CD4-positive, alpha-beta T cell treated with Interleukin-10 for 1 hour (primary cell): ENCODE measurements at regions not wholly inside any gene's neighbourhood (a gene's known extent, or its start where the extent isn't known, plus 50 kb on each side); places are given as distances from the start of the nearest gene placed in this dataset.

Experiments used
- DNase-seq: peaks from one replicate; pipeline ENCODE4 v3.0.0-alpha.2; 2020

DNA sequence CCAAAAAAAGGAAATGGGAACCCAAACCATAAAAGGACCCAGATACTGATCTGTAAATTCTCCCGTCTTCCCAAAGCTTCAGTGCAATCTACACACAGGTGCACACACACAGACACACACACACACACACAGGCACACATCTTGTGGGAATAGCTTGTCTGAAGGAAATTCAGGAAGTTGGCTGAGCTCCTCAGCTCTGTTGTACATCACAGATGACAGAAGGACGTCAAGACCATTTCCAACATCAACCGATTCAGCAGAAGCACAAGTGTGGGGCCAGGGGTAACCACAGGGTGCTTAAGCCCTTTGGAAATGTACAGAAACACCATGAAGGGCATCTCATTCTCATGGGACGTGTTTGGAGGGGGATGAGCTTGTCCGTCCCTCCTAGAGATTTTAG, 498.1 kb upstream of the PSMD7 start:
- no peak for DNase-seq

DNA sequence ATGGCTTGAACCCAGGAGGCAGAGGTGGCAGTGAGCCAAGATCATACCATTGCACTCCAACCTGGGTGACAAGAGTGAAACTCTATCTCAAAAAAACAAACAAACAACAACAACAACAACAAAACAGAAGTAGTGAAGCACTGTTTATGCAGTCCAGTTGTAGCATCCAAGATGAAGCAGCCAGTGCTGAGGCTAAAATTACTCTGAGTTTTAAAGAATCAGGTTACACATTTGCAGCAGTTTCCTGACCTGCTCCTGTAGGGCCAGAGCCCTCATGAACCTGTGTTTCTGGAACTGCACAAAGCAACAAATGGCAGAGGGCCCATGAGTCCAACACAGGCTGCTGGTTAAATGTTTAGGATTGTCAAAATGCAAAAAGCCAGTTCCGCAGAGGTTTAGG, 499.5 kb upstream of the PSMD7 start:
- no peak for DNase-seq

DNA sequence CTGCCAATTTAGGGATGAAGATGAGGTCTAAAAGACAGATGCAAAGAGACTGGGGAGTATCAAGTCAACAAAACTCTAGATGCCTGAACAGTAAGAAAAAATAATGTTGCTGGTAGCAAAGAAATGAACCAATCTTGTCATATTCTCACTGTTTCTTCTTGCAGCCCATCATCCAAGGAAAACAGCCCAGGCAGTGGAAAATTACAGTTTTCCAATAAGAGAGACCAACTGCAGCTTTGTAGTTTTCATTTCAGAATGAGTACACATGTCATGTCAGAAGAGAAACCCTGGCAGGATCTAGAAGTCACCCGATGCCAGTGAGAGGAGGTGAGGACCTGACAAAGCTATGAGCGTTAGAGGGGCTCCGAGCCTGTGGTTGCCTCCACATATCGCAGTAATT, 500.4 kb upstream of the PSMD7 start:
- no peak for DNase-seq

DNA sequence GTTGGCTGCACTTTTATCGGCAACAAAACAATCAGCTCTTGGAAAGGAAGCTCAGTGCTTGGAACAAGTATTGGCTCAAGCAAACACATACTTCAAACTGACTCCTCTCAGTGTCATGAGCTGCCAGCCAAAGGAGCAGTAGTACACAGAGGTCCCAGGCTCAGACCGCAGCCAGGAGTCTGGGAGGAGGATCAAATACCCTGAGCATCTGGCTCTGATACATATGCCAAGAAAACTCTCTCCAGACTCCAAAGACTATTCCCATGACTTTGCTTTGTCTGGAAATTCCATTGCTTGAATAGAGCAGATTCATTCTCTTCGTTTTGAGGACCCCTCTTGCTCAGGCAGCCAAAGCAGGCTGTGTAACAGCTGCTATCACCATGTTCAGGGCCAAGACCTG, 501.6 kb upstream of the PSMD7 start:
- no peak for DNase-seq

DNA sequence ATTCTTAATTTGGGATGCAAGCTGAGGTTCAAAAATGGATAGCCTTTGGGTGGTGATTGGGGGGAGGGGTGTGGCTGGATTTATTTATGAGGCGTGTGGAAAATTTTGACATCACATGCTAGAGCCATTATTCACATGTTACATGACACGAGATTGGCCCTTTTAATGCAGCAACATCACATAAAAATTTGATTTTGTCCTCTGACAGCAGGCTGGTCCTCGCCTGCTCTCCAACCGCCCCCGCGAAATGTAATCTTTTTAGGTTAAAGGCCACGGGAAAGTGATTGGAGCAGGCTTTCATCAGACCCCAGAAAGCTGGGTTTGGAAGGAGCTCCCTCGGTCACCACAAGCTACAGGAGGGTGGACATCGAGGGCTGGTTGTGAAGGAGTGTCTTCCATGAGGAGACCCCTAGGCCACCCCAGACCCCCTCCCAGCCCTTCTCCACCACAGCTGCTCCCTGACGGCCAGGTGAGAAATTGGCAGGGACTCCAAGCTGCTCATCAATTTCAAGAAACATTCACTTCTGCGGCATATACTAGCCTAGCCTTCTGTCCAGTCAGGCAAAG, 502.7 kb upstream of the PSMD7 start:
- no peak for DNase-seq

DNA sequence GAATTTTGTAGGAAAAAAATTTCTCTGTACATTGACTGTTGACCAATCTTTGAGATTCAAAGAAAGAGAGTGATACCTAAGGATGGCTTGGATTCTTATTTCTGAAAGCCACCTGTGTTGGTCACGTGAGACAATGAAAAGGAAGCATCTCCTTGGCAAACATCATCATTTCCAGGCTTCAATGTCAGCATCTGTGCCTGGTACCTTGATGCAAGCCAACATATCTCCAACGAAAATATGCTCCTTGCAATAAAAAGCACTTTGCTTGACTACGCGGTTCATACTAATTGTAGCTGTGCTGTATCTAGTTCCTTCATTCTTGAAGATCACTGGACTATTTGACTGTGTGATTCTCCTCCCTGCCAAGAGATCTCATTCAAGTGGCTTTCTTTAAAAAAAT, 503.4 kb upstream of the PSMD7 start:
- DNase-seq: no peak

DNA sequence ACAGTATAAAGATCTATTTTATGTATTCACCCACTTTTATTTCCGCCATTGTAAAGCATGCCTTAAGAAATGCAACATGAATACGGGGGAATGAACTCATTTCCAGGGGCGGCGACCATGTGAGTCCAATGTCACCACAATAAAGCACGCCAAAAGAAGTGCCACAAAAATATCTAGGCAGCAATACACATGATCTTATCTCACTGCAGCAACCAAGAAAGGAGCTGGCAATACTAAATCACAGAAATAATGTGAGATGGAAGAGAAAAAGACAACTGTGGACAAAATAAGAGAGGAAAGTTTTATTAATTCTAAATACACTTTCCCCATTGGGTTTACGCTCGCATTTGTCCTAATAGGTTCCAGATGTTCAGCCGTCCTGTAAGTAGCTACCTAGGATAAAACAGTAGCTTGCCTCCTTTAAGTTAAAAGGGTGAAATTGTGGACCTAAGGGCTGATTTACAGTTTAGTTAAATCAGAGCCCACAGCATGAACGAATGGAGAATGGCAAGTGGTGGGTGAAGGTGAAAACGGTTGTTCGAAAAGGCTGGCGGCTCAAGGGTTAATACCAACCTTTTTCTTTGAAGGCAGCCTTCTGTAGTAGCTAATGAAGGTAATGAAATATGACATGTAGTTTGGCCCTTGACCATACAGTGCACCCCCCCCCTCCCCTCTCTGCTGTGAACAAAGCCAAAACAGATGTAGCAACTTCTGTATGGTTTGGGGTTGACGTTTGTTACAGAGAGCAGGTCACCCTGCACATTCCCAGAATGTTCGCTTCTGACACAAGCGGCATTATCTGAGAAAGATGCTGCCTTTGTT, 504.2 kb upstream of the PSMD7 start:
- no peak for DNase-seq

DNA sequence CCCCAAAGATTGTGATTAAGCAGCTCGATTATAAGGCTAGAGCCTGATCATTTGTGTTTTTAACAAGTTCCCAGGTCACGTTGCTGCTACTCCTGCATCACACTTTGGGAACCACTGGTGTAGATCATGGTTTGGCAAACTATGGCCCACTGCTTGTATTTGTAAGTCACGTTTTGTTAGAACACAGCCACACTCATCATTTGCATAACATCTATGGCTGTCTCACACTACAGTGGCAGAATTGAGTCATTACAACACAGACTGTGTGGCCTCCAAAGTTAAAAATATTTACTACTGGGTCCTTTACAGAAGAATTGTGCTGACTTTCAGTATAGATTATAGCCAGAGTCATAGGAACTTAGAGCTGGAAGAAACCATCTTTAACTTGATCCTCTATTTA, 515.3 kb upstream of the PSMD7 start:
- DNase-seq: no peak

DNA sequence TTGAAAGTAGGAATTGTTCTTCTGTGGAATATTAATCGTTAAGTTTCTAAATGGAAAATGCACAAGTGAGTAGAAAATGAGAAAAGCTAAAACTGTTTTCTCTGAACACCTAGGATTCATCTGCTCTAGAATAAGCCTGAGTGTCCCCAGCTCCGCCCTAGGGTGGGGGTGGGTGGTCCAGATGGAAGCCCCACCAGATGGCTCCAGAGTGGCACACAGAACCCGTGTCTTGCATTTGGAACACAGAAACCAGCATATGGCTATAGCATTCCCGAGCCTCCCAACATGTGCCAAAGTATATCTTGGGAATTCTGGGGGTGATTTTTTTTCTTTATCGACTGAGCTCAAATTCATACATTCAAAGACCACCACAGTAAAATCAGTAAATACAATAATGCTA, 517.7 kb upstream of the PSMD7 start:
- DNase-seq: no peak

DNA sequence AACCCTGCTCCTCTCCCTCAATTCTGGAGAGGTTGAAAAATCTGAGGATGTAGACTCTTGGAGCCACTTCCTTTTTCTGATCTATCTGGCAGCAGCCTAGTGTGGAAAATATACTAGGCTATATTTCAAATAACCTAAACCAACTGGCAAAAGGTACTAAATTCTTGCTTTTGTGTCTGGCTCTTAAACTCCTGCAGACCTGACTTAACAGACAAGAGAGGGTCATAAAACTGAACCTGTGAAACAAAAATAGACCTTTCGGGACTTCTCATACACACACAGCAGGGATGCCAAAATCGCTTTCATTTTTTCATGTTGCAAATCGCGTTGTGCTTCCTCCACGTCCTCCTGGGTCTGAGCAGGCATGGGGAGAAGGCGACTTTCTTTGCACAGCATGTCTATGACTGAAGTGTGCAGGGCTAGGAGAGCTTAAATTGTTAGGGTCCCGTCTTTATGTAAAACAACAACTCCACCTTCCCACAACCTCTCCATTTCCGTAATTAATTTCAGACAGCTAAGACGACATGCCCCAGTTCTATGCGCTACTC, 520.7 kb upstream of the PSMD7 start:
- no peak for DNase-seq

DNA sequence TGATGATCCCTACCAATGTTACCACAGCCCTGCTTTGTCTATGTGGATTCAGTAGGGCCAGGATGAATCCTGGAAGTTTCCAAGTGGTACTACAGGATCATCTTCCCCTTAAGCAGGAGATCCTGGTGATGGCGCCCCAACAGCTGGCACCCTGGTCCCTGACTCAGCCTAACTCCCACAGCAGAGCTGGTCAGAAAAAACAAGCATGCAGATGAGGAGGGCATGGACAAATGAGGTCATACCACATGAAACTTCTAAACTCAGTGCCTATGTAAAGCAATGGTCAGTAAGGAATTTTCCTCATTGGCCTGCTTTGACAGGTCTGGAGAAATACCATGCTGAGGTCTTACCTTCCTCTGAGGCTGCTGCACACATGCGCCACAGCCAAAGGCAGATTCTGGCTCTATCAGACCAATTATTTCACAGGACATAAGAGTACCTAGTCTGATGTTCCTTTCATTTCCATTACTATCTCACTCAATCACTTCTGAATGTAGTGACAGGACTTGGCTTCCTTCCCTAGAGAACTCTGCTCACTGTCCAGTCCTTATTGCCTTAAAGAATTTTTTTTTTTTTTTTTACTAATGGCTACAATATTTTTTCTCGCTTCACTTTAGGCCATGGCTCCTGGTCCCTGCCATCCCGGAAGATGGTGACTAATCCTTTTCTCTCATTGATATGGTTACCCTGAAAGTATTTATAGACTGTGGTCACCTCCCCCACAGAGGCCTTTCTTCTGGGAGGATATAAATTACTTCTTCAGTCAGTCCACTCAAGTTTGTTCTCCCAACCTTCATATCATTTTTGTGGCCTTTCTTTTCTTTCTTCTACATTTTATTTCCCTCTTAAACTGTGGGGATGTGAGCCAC, 525.2 kb upstream of the PSMD7 start:
- DNase-seq: no peak

DNA sequence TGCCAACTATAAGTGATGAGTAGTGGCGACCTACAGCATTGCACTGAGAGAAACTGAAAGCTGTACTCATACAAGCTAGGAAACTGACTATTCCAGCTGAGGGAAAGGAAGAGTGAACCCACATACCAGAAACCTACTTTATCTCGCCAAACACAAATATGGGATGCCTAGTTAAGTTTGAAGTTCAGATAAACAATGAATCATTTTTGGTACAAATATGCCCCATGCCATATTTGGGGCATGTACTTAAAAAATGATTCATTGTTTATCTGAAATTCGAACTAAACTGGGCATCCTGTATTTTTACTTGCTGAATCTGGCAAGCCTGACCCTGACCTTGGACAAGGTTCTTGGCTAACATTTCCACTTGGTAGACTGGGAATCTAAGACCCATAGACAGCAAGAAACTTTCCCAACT, 527.8 kb upstream of the PSMD7 start:
- DNase-seq: no peak

DNA sequence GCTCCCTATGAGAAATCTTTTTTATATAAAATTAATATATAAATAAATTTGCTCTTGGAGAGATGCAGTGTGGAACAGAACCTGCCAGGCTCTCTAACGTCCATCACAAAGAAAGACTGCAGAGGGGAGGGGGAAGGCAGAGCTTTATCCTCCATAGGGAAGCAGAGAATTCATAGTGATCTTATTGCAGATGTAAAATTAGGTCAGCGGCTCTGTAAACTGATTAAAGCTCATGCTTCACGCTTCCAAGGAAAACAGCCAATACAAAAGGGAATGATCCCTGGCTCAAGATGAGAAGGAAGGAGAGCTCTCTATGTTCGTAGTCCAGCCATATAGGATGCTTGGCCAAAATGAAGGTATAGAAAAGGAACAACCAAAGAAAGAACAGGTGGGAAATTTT, 532.3 kb upstream of the PSMD7 start:
- no peak for DNase-seq

DNA sequence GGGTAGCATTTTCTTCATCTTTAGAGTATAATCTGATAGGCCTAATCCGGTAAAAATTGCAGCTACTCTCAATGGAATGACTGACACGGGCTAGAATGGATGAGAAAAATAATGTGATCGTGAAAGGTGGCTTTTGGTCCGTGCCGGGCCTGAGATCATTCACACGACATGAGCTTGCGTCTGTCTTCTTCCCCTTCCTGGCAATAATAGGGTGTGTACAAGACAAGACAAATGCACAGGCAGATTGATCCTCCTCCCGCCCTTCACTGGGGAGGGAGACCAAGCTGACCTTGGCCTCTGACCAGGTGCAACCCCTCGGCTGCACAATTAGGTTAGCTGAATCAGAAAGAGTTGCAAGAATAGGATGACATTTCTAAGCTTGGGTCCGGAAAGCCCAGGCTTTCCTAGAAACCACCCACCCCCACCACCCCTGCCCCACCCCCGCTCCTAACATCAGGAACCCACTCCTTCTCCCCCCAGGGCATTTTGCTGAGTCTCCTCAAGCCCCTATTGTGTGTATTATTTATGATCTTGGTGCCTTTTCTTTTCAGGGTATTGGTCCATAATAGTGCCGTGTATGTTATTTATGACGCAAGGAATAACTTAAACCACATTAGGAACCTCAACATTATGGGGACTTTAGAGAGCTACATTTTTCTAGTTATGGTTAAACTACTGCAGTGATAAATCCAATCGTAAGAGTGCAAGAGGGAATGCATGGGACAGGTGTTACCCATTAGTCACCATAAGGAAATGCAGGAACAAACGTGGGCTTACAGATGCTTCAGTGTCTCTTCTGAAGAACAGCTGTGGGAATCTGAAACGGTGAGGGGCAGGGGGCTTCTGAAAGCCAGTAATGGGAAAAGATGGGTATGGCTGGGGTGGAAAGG, 540.1 kb upstream of the PSMD7 start:
- DNase-seq: no peak

DNA sequence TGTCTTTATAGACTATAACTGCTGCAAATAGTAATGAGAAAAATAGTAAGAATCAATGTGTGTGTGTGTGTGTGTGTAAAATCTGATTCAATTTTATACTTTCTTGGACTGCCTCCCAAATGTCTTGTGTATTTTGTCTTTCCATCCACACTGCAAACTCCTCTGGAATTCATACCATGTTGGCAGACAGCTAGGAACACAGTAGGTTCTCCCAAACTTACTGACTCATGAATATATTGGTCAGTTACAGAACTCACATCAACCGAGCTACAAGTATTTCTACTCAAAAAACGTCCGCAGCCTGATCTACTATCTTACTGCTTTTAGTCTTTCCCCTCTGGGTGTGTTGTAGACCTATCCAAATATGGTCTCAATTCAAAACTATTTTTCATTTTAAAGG, 542.7 kb upstream of the PSMD7 start:
- no peak for DNase-seq

DNA sequence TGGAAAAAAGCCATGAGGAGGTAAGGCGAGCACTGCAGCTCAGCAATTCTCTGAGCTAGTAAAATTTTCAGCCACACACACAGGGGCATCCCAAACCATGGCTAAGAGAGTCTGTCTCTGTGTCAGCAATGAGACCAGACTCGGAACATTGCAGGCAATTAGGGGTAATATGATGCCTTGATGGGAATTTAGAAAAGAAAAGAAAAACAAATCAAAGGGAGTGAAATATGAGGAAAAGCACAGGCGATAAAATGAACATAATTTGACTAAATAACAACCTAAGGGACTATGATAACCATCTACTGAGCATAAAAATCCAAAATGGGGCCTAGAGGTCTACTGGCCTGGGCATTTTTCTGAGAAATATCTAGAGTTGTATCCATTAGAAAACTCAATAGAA, 546.0 kb upstream of the PSMD7 start:
- DNase-seq: no peak

DNA sequence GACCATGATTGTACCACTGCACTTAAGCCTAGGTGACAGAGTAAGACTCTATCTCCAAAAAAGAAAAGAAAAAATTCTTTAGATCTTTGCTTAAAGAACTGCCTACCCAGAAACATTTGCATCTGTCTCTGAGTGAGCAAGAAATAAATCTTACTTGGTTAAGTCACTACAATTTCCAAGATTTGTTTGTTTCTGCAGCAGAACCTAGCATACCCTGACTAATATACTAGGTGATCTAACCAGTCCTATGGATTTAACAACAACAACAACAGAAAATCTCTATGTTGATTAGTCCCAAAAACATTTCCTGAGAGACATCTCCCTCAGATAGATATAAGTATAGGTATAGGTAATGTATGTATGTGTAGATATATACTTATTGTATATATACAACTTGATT, 549.3 kb upstream of the PSMD7 start:
- DNase-seq: no peak

DNA sequence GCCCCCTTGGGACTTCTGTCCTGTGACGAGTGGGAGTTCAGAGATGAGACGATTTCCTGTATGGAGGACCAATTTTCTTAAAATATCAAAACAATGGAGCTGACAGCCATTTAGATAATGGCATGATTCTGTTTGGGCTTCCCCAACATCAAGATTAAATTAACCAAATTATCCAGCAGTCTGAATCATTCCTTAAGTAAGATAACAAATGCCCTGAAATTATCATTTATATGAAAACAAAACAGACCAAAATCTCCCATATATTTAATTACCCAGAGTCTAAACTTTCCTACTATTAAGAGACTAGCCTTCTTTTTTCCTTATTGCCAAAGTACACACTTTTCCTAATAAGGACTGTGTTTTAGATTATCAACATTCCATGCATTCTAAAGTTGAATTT, 550.1 kb upstream of the PSMD7 start:
- DNase-seq: no peak

DNA sequence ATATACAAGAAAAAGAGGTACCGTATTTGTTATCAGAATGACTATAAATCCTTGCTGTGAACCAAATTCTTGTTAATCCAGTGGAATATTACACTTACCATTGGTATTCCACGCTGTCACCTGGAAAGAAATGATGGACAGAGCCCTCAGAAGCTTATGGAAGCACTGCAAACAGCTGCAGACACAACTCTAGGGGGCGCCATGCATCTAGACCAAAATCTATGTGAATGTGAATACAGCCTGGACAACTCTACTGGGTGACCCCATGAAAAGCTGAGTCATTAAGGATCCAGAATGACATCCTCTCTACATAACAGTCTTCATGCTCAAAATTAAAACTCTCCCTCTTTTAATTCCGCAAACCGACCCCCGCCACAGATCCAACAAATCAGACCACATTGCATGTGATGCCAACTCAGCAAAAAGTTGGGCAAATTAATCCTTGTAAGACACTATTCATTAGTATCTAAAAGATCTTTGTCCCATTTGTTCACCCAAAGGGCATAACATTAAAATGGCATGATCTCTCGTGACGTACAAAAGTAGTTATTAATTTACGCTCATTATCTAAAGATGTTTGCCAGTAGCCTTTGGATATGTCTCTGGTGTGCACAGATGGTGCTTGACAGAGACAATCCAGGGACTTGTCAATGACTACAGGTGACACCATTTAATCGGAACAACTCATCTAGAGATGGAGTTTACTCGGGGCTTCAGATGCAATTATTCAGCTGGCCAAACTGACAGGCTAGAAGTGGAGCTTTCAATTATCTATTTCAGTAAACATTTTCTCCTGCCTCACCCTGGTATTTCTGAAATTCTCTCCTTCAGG, 552.7 kb upstream of the PSMD7 start:
- no peak for DNase-seq

DNA sequence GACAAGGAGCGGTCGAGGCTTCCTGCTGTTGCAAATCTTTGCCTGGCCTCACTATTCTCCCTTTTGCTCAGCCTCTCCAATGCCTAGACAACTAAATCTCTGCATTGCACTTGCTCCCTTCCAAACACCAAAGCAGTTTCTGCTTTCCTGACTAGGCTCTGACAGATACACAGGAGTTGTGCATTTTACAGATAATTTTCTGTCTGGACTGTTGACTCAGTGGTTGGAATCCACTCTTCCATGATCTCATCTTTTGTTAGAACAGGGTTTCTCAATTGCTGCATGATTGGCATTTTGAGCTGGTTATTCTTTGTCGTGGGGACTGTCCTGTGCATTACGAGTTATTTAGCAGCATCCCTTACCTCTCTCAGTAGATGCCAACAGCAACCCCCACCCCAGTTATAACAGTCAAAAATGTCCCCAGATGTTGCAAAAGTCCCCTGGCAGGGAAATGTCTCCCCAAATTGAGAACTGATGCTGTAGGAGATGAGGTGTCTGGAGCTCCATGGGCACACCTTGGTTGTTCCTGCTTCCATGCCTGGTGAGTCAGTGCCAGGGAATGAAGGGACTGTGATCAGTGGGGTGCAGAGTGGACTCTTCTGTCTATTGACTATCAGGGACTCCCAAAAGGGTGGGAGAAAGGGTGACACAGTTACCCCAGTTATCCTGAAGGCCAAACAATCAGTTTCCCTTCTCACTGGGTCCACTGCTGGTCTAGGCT, 557.4 kb upstream of the PSMD7 start:
- no peak for DNase-seq

DNA sequence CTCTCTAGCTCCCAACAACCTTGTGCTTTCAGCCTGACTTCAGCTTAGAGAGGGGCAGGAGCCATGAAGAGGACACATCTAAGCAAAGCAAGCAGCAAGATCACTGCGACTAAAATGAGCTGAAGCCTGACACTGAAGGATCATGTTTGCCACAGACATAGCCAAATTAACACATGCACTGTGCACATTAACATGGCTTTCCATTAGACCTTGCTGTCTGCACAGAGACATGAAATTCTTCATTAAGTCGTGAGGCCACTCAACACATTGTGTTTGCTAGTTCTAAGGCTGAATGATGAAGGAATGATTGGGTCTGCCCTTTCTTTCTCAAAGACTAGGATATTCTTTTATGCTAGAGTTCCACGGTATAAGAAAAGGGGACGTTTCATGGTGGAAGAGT, 558.3 kb upstream of the PSMD7 start:
- DNase-seq: no peak
